CD4-positive, CD25-positive, alpha-beta regulatory T cell (primary cell): ENCODE measurements at regions not wholly inside any gene's neighbourhood (a gene's known extent, or its start where the extent isn't known, plus 50 kb on each side); places are given as distances from the start of the nearest gene placed in this dataset.

Source experiments
- ATAC-seq, 2 donors: fragments of 150-1000 bp; cut with Tn5 transposase; one replicate each; pipeline ENCODE4 v1.10.0; 2021; ENCODE audit warnings: low read depth in 2 of 2, moderate number of reproducible peaks in 2 of 2, moderate library complexity in 1 of 2
- DNase-seq, 3 donors: peaks; one replicate each; pipeline versions ENCODE4 v3.0.0 to v3.0.0-alpha.2; 2012 to 2022; ENCODE audit warnings: mixed read lengths in 1 of 3
- H3K27ac ChIP-seq: one replicate; pipeline ENCODE4 v1.7.0; 2013; ENCODE audit warnings: mild to moderate bottlenecking, low read length; ENCODE audit not compliant: insufficient read depth, poor library complexity, severe bottlenecking
- H3K27me3 ChIP-seq: one replicate; pipeline ENCODE4 v1.7.0; 2013; ENCODE audit warnings: low read length; ENCODE audit not compliant: control insufficient read depth, insufficient read depth
- H3K36me3 ChIP-seq: one replicate; pipeline ENCODE4 v1.7.0; 2013; ENCODE audit warnings: mild to moderate bottlenecking, low read length, moderate library complexity; ENCODE audit not compliant: control insufficient read depth, insufficient read depth
- H3K4me1 ChIP-seq: 2 replicates; pipeline ENCODE4 v1.7.0; 2013; ENCODE audit warnings: mild to moderate bottlenecking, low read length; ENCODE audit not compliant: insufficient read depth, control insufficient read depth, poor library complexity, severe bottlenecking
- H3K4me3 ChIP-seq: one replicate; pipeline ENCODE4 v1.7.0; 2013; ENCODE audit warnings: low read depth, mild to moderate bottlenecking, low read length, moderate library complexity
- H3K9me3 ChIP-seq, 2 experiments: 1 replicate in 1 of 2; 2 replicates in 1 of 2; pipeline ENCODE4 v1.7.0; 2013; ENCODE audit warnings: low read length in 2 of 2, mild to moderate bottlenecking in 1 of 2, moderate library complexity in 1 of 2; ENCODE audit not compliant: control insufficient read depth in 2 of 2
- H3K27ac Mint-ChIP-seq, 3 donors: one replicate each; pipeline ENCODE4 v1.8.0; 2020 to 2022; ENCODE audit warnings: mild to moderate bottlenecking in 3 of 3, mixed read lengths in 3 of 3, moderate library complexity in 2 of 3
- H3K27me3 Mint-ChIP-seq: one replicate; pipeline ENCODE4 v1.8.0; 2022; ENCODE audit warnings: mild to moderate bottlenecking, mixed read lengths
- H3K36me3 Mint-ChIP-seq: one replicate; pipeline ENCODE4 v1.8.0; 2020; ENCODE audit warnings: mixed read lengths
- H3K4me1 Mint-ChIP-seq, 4 donors: one replicate each; pipeline ENCODE4 v1.8.0; 2020 to 2022; ENCODE audit warnings: mixed read lengths in 4 of 4, mild to moderate bottlenecking in 1 of 4
- H3K4me3 Mint-ChIP-seq, 4 donors: one replicate each; pipeline ENCODE4 v1.8.0; 2020 to 2022; ENCODE audit warnings: mild to moderate bottlenecking in 4 of 4, mixed read lengths in 4 of 4, moderate library complexity in 3 of 4
- H3K9me3 Mint-ChIP-seq, 7 donors: one replicate each; pipeline ENCODE4 v1.8.0; 2020 to 2022; ENCODE audit warnings: mixed read lengths in 7 of 7, mild to moderate bottlenecking in 3 of 7, moderate library complexity in 2 of 7

DNA sequence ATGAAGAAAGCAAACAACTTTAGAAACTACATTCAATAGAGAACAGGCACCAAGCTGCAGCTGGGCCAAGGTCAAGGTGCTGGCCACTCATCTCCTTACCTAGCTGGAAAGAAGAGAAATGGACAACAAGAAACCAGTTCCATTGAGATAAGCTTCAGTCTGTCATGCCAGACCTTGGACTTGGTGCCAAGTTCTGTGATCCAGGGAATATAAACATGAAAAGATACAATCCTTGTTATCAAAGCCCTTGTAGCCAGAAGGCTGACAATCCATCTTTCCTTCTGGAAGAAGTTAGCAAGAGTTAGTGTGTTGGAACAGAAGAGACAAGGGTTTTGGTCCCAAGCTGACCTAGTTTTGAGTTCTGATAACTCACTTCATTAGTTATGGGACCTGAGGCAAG is 227.5 kb downstream of the ACTL7B start:
- Mint-ChIP-seq H3K9me3 (peaks cover 0 to 6% (median 3%) of the 10 kb centered on the region in 7 donors), H3K4me3 (no peak overlapping the region), H3K27ac (no peak overlapping the region), H3K27me3 (no peaks in the 10 kb centered on the region), H3K36me3 (peaks cover 6% of the 10 kb centered on the region), H3K4me1 (no peaks in the 10 kb centered on the region)
- no peak overlapping the region for H3K4me3 ChIP-seq
- H3K36me3 ChIP-seq: no peaks in the 10 kb centered on the region
- no peaks in the 10 kb centered on the region for H3K9me3 ChIP-seq
- no peak for DNase-seq
- no peak for ATAC-seq
- no peak overlapping the region for H3K27ac ChIP-seq
- H3K27me3 ChIP-seq: no peaks in the 10 kb centered on the region
- no peaks in the 10 kb centered on the region for H3K4me1 ChIP-seq

DNA sequence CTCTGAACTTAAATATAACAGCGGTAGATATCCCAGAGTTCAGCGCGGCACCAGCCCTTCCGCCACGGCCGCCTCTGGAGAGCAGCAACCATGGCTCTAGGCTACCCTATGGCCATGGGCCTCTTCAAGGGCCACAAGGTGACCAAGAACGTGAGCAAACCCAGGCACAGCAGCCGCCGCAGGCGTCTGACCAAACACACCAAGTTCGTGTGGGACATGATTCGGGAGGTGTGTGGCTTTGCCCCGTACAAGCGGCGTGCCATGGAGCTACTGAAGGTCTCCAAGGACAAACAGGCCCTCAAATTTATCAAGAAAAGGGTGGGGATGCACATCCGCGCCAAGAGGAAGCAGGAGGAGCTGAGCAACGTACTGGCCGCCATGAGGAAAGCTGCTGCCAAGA is 229.0 kb downstream of the ACTL7B start:
- Mint-ChIP-seq H3K9me3 (peaks cover 0 to 6% (median 3%) of the 10 kb centered on the region in 7 donors), H3K27me3 (no peaks in the 10 kb centered on the region), H3K27ac (no peak overlapping the region), H3K36me3 (peaks cover 6% of the 10 kb centered on the region), H3K4me1 (no peaks in the 10 kb centered on the region), H3K4me3 (no peak overlapping the region)
- Histone ChIP-seq H3K27ac (no peak overlapping the region), H3K4me3 (no peak overlapping the region), H3K9me3 (no peaks in the 10 kb centered on the region), H3K27me3 (no peaks in the 10 kb centered on the region), H3K4me1 (no peaks in the 10 kb centered on the region), H3K36me3 (no peaks in the 10 kb centered on the region)
- no peak for ATAC-seq
- no peak for DNase-seq

GRCh38 chr9:108621991-108622855 is 233.6 kb downstream of the ACTL7B start:
- no peaks in the 10 kb centered on the region for H3K4me1 ChIP-seq
- ATAC-seq (no peak), DNase-seq (no peak)
- H3K4me3 Mint-ChIP-seq: no peak overlapping the region
- H3K4me1 Mint-ChIP-seq: no peaks in the 10 kb centered on the region
- no peaks in the 10 kb centered on the region for H3K27me3 ChIP-seq
- H3K36me3 ChIP-seq: no peaks in the 10 kb centered on the region
- no peak overlapping the region for H3K27ac ChIP-seq
- H3K27me3 Mint-ChIP-seq: no peaks in the 10 kb centered on the region
- H3K9me3 ChIP-seq: no peaks in the 10 kb centered on the region
- H3K27ac Mint-ChIP-seq: no peak overlapping the region
- peaks cover 0 to 5% (median 2%) of the 10 kb centered on the region in 7 donors for H3K9me3 Mint-ChIP-seq
- no peak overlapping the region for H3K4me3 ChIP-seq
- peaks cover 3% of the 10 kb centered on the region for H3K36me3 Mint-ChIP-seq

- no peaks in the 10 kb centered on the region for H3K4me1 Mint-ChIP-seq
- Histone ChIP-seq H3K4me3 (no peak overlapping the region), H3K36me3 (no peaks in the 10 kb centered on the region), H3K4me1 (no peaks in the 10 kb centered on the region), H3K27ac (no peak overlapping the region), H3K27me3 (no peaks in the 10 kb centered on the region), H3K9me3 (no peaks in the 10 kb centered on the region)
- no peaks in the 10 kb centered on the region for H3K36me3 Mint-ChIP-seq
- ATAC-seq: no peak
- H3K27ac Mint-ChIP-seq: no peak overlapping the region
- no peak overlapping the region for H3K4me3 Mint-ChIP-seq
- H3K9me3 Mint-ChIP-seq: peaks cover 0 to 5% (median 1%) of the 10 kb centered on the region in 7 donors
- no peaks in the 10 kb centered on the region for H3K27me3 Mint-ChIP-seq
- no peak for DNase-seq
Observed at GRCh38 chr9:108620767-108621166, 235.0 kb downstream of the ACTL7B start.

DNA sequence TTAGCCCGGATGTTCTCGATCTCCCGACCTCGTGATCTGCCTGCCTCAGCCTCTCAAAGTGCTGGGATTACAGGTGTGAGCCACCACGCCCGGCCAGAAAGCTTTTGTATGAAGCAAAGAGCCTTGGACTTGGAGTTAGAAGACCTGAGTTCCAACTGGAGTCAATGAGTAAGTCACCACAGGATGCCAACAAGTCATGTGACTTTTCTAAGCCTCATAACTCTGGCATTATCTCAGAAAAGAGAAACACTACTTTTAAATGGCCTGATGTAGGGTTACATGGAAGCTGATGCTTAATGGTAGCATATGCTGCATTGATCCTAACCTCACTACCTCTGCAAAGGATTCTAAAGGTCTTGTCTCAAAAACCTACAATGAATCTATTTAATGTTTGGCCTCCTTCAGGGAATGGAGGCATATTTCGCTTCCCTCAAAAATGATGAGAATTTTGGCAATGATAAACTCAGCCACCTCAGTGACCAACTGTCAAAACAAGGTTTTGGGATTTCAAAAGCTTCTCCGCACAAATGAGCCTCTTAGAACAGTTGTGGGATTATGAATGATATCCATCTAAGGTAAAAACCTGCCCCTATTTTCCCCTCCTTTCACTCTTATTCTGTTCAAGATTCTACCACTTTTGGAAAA is 236.8 kb downstream of the ACTL7B start:
- H3K27ac ChIP-seq: no peak overlapping the region
- Mint-ChIP-seq H3K9me3 (peaks cover 0 to 4% (median 1%) of the 10 kb centered on the region in 7 donors), H3K4me3 (no peak overlapping the region), H3K4me1 (no peaks in the 10 kb centered on the region), H3K27ac (no peak overlapping the region), H3K36me3 (no peaks in the 10 kb centered on the region), H3K27me3 (no peaks in the 10 kb centered on the region)
- no peak for DNase-seq
- ATAC-seq: no peak
- no peak overlapping the region for H3K4me3 ChIP-seq
- H3K27me3 ChIP-seq: no peaks in the 10 kb centered on the region
- no peaks in the 10 kb centered on the region for H3K36me3 ChIP-seq
- no peaks in the 10 kb centered on the region for H3K9me3 ChIP-seq
- no peaks in the 10 kb centered on the region for H3K4me1 ChIP-seq

GRCh38 chr9:108617676-108618075 is 238.1 kb downstream of the ACTL7B start:
- Mint-ChIP-seq H3K9me3 (peaks cover 0 to 2% (median 0%) of the 10 kb centered on the region in 7 donors), H3K36me3 (no peaks in the 10 kb centered on the region), H3K4me3 (no peak overlapping the region), H3K27me3 (no peaks in the 10 kb centered on the region), H3K27ac (no peak overlapping the region), H3K4me1 (no peaks in the 10 kb centered on the region)
- H3K4me1 ChIP-seq: no peaks in the 10 kb centered on the region
- no peak overlapping the region for H3K27ac ChIP-seq
- H3K9me3 ChIP-seq: no peaks in the 10 kb centered on the region
- no peaks in the 10 kb centered on the region for H3K27me3 ChIP-seq
- no peaks in the 10 kb centered on the region for H3K36me3 ChIP-seq
- no peak for DNase-seq
- H3K4me3 ChIP-seq: no peak overlapping the region
- no peak for ATAC-seq

- no peaks in the 10 kb centered on the region for H3K9me3 ChIP-seq
- Mint-ChIP-seq H3K27ac (no peak overlapping the region), H3K4me3 (no peak overlapping the region), H3K36me3 (no peaks in the 10 kb centered on the region), H3K27me3 (no peaks in the 10 kb centered on the region), H3K9me3 (peaks cover 0 to 2% (median 0%) of the 10 kb centered on the region in 7 donors), H3K4me1 (no peaks in the 10 kb centered on the region)
- ATAC-seq: no peak
- H3K36me3 ChIP-seq: no peaks in the 10 kb centered on the region
- no peaks in the 10 kb centered on the region for H3K4me1 ChIP-seq
- DNase-seq: no peak
- H3K4me3 ChIP-seq: no peak overlapping the region
- no peak overlapping the region for H3K27ac ChIP-seq
- no peaks in the 10 kb centered on the region for H3K27me3 ChIP-seq
Observed at GRCh38 chr9:108615152-108615551, 240.6 kb downstream of the ACTL7B start.

DNA sequence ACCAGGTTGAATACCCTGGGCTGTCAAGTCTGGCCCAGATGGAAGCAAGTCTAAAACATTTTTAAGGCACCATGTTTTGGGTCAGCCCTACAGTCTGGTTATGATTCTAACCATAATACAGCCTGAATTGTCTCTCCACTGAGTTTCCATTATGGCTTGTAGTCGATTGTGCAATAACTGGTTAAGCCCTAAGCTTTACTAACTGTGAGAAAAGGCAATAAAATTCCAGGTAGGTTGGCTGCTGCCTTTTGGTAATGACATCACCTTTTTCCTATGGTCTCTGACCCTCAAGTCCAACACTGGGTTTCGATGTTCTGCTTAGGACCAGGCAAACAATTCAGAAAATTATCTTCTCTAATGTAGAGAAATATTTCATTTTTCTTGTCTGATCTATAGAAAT is 243.3 kb downstream of the ACTL7B start:
- H3K27me3 ChIP-seq: no peaks in the 10 kb centered on the region
- H3K4me3 Mint-ChIP-seq: no peak overlapping the region
- ATAC-seq (no peak), DNase-seq (no peak)
- no peaks in the 10 kb centered on the region for H3K4me1 ChIP-seq
- H3K27me3 Mint-ChIP-seq: no peaks in the 10 kb centered on the region
- H3K27ac ChIP-seq: no peak overlapping the region
- peaks cover 0 to 4% (median 0%) of the 10 kb centered on the region in 7 donors for H3K9me3 Mint-ChIP-seq
- no peaks in the 10 kb centered on the region for H3K4me1 Mint-ChIP-seq
- H3K4me3 ChIP-seq: no peak overlapping the region
- no peaks in the 10 kb centered on the region for H3K36me3 Mint-ChIP-seq
- no peaks in the 10 kb centered on the region for H3K9me3 ChIP-seq
- no peaks in the 10 kb centered on the region for H3K36me3 ChIP-seq
- H3K27ac Mint-ChIP-seq: no peak overlapping the region
